H1 (cell line): ENCODE measurements at regions not wholly inside any gene's neighbourhood (a gene's known extent, or its start where the extent isn't known, plus 50 kb on each side); places are given as distances from the start of the nearest gene placed in this dataset.

Source experiments
- CTCF ChIA-PET: fragments of 300-600 bp; sonication (Branson Sonifier 250); formaldehyde crosslinking; loops from one replicate; lab custom pipeline; 2021; ENCODE audit not compliant: partially characterized antibody; lab: Charles Lee
- POLR2A ChIA-PET: fragments of 300-600 bp; sonication (Branson Sonifier 250); formaldehyde crosslinking; loops from one replicate; lab custom pipeline; 2021; ENCODE audit warnings: inconsistent platforms; ENCODE audit not compliant: partially characterized antibody; lab: Charles Lee
- DNase-seq, 2 experiments: peaks; one replicate each; pipeline versions ENCODE4 v3.0.0 to v3.0.0-alpha.2; 2010 to 2022; ENCODE audit warnings: low spot score in 2 of 2, low read depth in 1 of 2, mixed read lengths in 1 of 2
- FAIRE-seq: peaks from 2 replicates; lab custom pipeline; 2011; peaks lifted over from hg19 to GRCh38; lab: Jason Lieb, UNC
- H2AFZ ChIP-seq: 2 replicates; pipeline ENCODE4 v1.8.1; 2012; ENCODE audit warnings: low read length, inconsistent platforms
- H2AK5ac ChIP-seq: 2 replicates; pipeline ENCODE4 v1.6.1; 2013; ENCODE audit warnings: low read depth, low read length
- H2BK120ac ChIP-seq: replicated peaks from 2 replicates; pipeline ENCODE3; 2013; ENCODE audit warnings: low read depth, low read length, inconsistent platforms
- H2BK12ac ChIP-seq: 2 replicates; pipeline ENCODE4 v1.6.1; 2013; ENCODE audit warnings: low read depth, low read length
- H2BK15ac ChIP-seq: 2 replicates; pipeline ENCODE4 v1.6.1; 2013; ENCODE audit warnings: low read length
- H2BK20ac ChIP-seq: 2 replicates; pipeline ENCODE4 v1.6.1; 2013; ENCODE audit warnings: low read length
- H2BK5ac ChIP-seq: 2 replicates; pipeline ENCODE4 v1.6.1; 2013; ENCODE audit warnings: low read depth, low read length
- H3K14ac ChIP-seq: 2 replicates; pipeline ENCODE4 v1.6.1; 2013; ENCODE audit warnings: inconsistent platforms; ENCODE audit not compliant: insufficient read length
- H3K18ac ChIP-seq: 2 replicates; pipeline ENCODE4 v1.6.1; 2013; ENCODE audit warnings: low read length; ENCODE audit errors: extremely low read depth
- H3K23ac ChIP-seq: 2 replicates; pipeline ENCODE4 v1.6.1; 2013; ENCODE audit warnings: inconsistent platforms; ENCODE audit not compliant: insufficient read length
- H3K23me2 ChIP-seq: 2 replicates; pipeline ENCODE4 v1.6.1; 2013; ENCODE audit warnings: low read depth, low read length
- H3K27ac ChIP-seq: 2 replicates; pipeline ENCODE4 v1.6.1; 2011; ENCODE audit warnings: low read depth, low read length, inconsistent platforms
- H3K27me3 ChIP-seq, 4 experiments: replicated peaks in 1 of 4; 1 replicate in 1 of 4; 2 replicates in 3 of 4; pipeline versions ENCODE4 v1.6.1 to v1.8.1; 2011 to 2013; ENCODE audit warnings: low read length in 3 of 4, mild to moderate bottlenecking in 3 of 4, inconsistent platforms in 2 of 4, mixed read lengths in 2 of 4, moderate library complexity in 1 of 4; ENCODE audit not compliant: control insufficient read depth in 3 of 4, insufficient read depth in 3 of 4; ENCODE audit errors: extremely low read depth in 1 of 4
- H3K36me3 ChIP-seq, 4 experiments: 2 replicates each; pipeline versions ENCODE4 v1.6.1 to v1.8.1; 2011 to 2013; ENCODE audit warnings: mild to moderate bottlenecking in 4 of 4, low read length in 3 of 4, moderate library complexity in 2 of 4, control low read depth in 1 of 4, inconsistent platforms in 1 of 4; ENCODE audit not compliant: insufficient read depth in 4 of 4, control insufficient read depth in 2 of 4
- H3K4ac ChIP-seq: replicated peaks from 2 replicates; pipeline ENCODE3; 2013; ENCODE audit warnings: low read length, low read depth, mixed read lengths, inconsistent platforms; ENCODE audit not compliant: insufficient read length
- H3K4me1 ChIP-seq, 4 experiments: replicated peaks in 1 of 4; 1 replicate in 1 of 4; 2 replicates in 3 of 4; pipeline versions ENCODE4 v1.6.1 to v1.8.1; 2011 to 2013; ENCODE audit warnings: low read length in 3 of 4, inconsistent platforms in 2 of 4, mixed read lengths in 1 of 4; ENCODE audit not compliant: insufficient read depth in 4 of 4, control insufficient read depth in 3 of 4
- H3K4me2 ChIP-seq, 2 experiments: 2 replicates each; pipeline versions ENCODE4 v1.6.1 to v1.8.1; 2011 to 2013; ENCODE audit warnings: low read depth in 2 of 2, low read length in 2 of 2, control low read depth in 1 of 2, inconsistent platforms in 1 of 2, mild to moderate bottlenecking in 1 of 2; ENCODE audit not compliant: insufficient read depth in 1 of 2
- H3K4me3 ChIP-seq, 4 experiments: fragments of 200-600, 300-600 bp in 1 of 4; sonication (generic), shearing (Covaris generic), sonication (Bioruptor Twin) in 1 of 4; 2 replicates each; pipeline versions ENCODE4 v1.5.1 to v1.8.1; 2011 to 2016; ENCODE audit warnings: low read length in 4 of 4, low read depth in 3 of 4, control low read depth in 2 of 4, inconsistent platforms in 2 of 4, mild to moderate bottlenecking in 2 of 4, mixed read lengths in 1 of 4, moderate library complexity in 1 of 4; ENCODE audit not compliant: insufficient read depth in 2 of 4; ENCODE audit errors: extremely low read depth in 1 of 4
- H3K56ac ChIP-seq: replicated peaks from 2 replicates; pipeline ENCODE3; 2013; ENCODE audit warnings: low read depth, mild to moderate bottlenecking, mixed read lengths, low read length, inconsistent platforms; ENCODE audit not compliant: insufficient read length
- H3K79me1 ChIP-seq: 2 replicates; pipeline ENCODE4 v1.6.1; 2013; ENCODE audit warnings: low read depth, low read length, control low read depth
- H3K79me2 ChIP-seq, 2 experiments: 2 replicates each; pipeline versions ENCODE4 v1.6.1 to v1.8.1; 2012 to 2013; ENCODE audit warnings: low read length in 2 of 2, mild to moderate bottlenecking in 2 of 2, inconsistent platforms in 1 of 2; ENCODE audit not compliant: insufficient read depth in 2 of 2, control insufficient read depth in 1 of 2
- H3K9ac ChIP-seq, 4 experiments: replicated peaks in 1 of 4; 1 replicate in 1 of 4; 2 replicates in 3 of 4; pipeline versions ENCODE4 v1.6.1 to v1.8.1; 2011 to 2013; ENCODE audit warnings: low read depth in 3 of 4, low read length in 3 of 4, control low read depth in 2 of 4, mild to moderate bottlenecking in 2 of 4, moderate library complexity in 2 of 4, inconsistent platforms in 1 of 4; ENCODE audit errors: extremely low read depth in 1 of 4
- H3K9me3 ChIP-seq, 2 experiments: 2 replicates each; pipeline versions ENCODE4 v1.6.1 to v1.8.1; 2012 to 2013; ENCODE audit warnings: mild to moderate bottlenecking in 2 of 2, moderate library complexity in 2 of 2, control low read depth in 1 of 2, inconsistent platforms in 1 of 2, low read depth in 1 of 2, low read length in 1 of 2, mixed read lengths in 1 of 2; ENCODE audit not compliant: insufficient read depth in 2 of 2
- H4K20me1 ChIP-seq, 2 experiments: replicated peaks in 1 of 2; 2 replicates each; pipeline versions ENCODE3 to v1.8.1; 2011 to 2013; ENCODE audit warnings: inconsistent platforms in 2 of 2, low read length in 2 of 2, mild to moderate bottlenecking in 1 of 2; ENCODE audit not compliant: insufficient read depth in 2 of 2, control insufficient read depth in 1 of 2
- H4K5ac ChIP-seq: 2 replicates; pipeline ENCODE4 v1.6.1; 2013; ENCODE audit warnings: low read length, low read depth, mixed read lengths, inconsistent platforms; ENCODE audit not compliant: insufficient read length
- H4K8ac ChIP-seq: 2 replicates; pipeline ENCODE4 v1.8.0; 2013; ENCODE audit warnings: mild to moderate bottlenecking, moderate library complexity, low read length, inconsistent platforms; ENCODE audit not compliant: insufficient read depth; ENCODE audit errors: extremely low read depth
- H4K91ac ChIP-seq: replicated peaks from 2 replicates; pipeline ENCODE3; 2013; ENCODE audit warnings: low read length, mixed read lengths, inconsistent platforms; ENCODE audit not compliant: insufficient read length
- MAFK ChIP-seq: IDR thresholded peaks from 2 replicates; pipeline ENCODE4 v1.6.1; 2012; ENCODE audit warnings: low read depth, mild to moderate bottlenecking, improper control_type of control experiment, low read length
- WGBS, 2 experiments: shearing (Covaris generic) in 1 of 2; methylation state at CpG; one replicate each; pipeline versions ENCODE4 v1.1.6 to v1.1.7; 2013 to 2015; ENCODE audit warnings: low lambda C conversion rate in 2 of 2, mixed read lengths in 2 of 2, inconsistent platforms in 1 of 2, low coverage in 1 of 2, missing lambda C conversion rate in 1 of 2; ENCODE audit not compliant: insufficient replicate concordance in 2 of 2, insufficient coverage in 1 of 2, insufficient read length in 1 of 2; ENCODE audit errors: extremely low coverage in 1 of 2, missing lambda C conversion rate in 1 of 2; 5-methylcytosine and 5-hydroxymethylcytosine counted together

- ChIA-PET CTCF (interaction anchor here (1.9 kb wide), 1 partner anchor 119 kb away, joined by 3 read pairs; no protein-coding TSS in a partner anchor), POLR2A (no interaction called here)
- no peaks in the 10 kb centered on the region for H4K20me1 ChIP-seq
These were observed 161.0 kb upstream of the E2F7 start for GRCh38 chr12:77226368-77226767.

More at GRCh38 chr12:77226368-77226767, 161.0 kb upstream of the E2F7 start:
- Histone ChIP-seq H3K4me1 (peaks cover 0 to 7% (median 3%) of the 10 kb centered on the region in 4 experiments; a peak in 3 of 7 replicates), H4K91ac (no peak overlapping the region), H2BK15ac (no peak overlapping the region), H3K23me2 (no peaks in the 10 kb centered on the region), H3K79me2 (no peaks in the 10 kb centered on the region), H2AFZ (no peak overlapping the region), H4K8ac (no peak overlapping the region), H3K4me2 (no peak overlapping the region), H3K56ac (no peak overlapping the region), H3K4me3 (no peak overlapping the region), H2BK12ac (peak overlapping the region; percentile 45; the same call in 1 of the 2 replicates), H3K4ac (no peak overlapping the region), H4K5ac (no peak overlapping the region), H3K9me3 (no peaks in the 10 kb centered on the region), H3K36me3 (no peaks in the 10 kb centered on the region), H3K79me1 (no peaks in the 10 kb centered on the region), H3K9ac (no peak overlapping the region), H3K14ac (no peak overlapping the region), H3K18ac (no peak overlapping the region), H2BK20ac (no peak overlapping the region), H2AK5ac (no peak overlapping the region), H2BK120ac (no peak overlapping the region), H3K27me3 (no peaks in the 10 kb centered on the region), H2BK5ac (no peak overlapping the region), H3K27ac (no peak overlapping the region), H3K23ac (no peak overlapping the region)
- no peak for FAIRE-seq
- DNase-seq = no peak
- 94% methylated on average over 1 of the region's 1 CpG; no CpG with 5 or more reads in 1 of the 2 experiments for WGBS, 2 experiments
- TF ChIP-seq MAFK = no peak
